ENCODE measurements at regions not wholly inside any gene's neighbourhood (a gene's known extent, or its start where the extent isn't known, plus 50 kb on each side); places are given as distances from the start of the nearest gene placed in this dataset.

GRCh38 chr3:23657647-23658046 is 148.1 kb upstream of the UBE2E1 start:
- TF ChIP-seq ZNF274 (IDR thresholded peaks at IDR 0.05; ENCODE audit: low read depth, low read length) (no peak), SUZ12 (IDR thresholded peaks at IDR 0.05; ENCODE audit: extremely low read depth, insufficient read depth, insufficient read length) (no peak), YY1 (IDR thresholded peaks at IDR 0.05; ENCODE audit: insufficient read depth, insufficient read length) (no peak)
- no peaks in the 10 kb centered on the region for H3K36me3 ChIP-seq (ENCODE audit: insufficient read depth, insufficient read length, low read length)
- H3K4me1 ChIP-seq (ENCODE audit: insufficient read depth, insufficient read length), result no peaks in the 10 kb centered on the region
- no peak for DNase-seq (ENCODE audit: low read depth, low spot score)
- peaks cover 17% of the 10 kb centered on the region; the same call in 1 of the 2 replicates for H3K9me3 ChIP-seq (ENCODE audit: insufficient read depth, low read length)
- no peaks in the 10 kb centered on the region for H3K27me3 ChIP-seq (ENCODE audit: insufficient read depth, insufficient read length)
- no peak overlapping the region for H3K9ac ChIP-seq (ENCODE audit: insufficient read length, low read depth)
- H3K4me3 ChIP-seq (ENCODE audit: insufficient read length, low read depth), result no peak overlapping the region

- peaks cover 22% of the 10 kb centered on the region; the same call in 1 of the 2 replicates for H3K9me3 ChIP-seq (ENCODE audit: insufficient read depth, low read length)
- no peak overlapping the region for H3K4me3 ChIP-seq (ENCODE audit: insufficient read length, low read depth)
- H3K36me3 ChIP-seq (ENCODE audit: insufficient read depth, insufficient read length, low read length), result no peaks in the 10 kb centered on the region
- no peaks in the 10 kb centered on the region for H3K4me1 ChIP-seq (ENCODE audit: insufficient read depth, insufficient read length)
- no peak overlapping the region for H3K9ac ChIP-seq (ENCODE audit: insufficient read length, low read depth)
- no peak for DNase-seq (ENCODE audit: low read depth, low spot score)
- no peak for TF ChIP-seq ZNF274 (IDR thresholded peaks at IDR 0.05; ENCODE audit: low read depth, low read length)
- H3K27me3 ChIP-seq (ENCODE audit: insufficient read depth, insufficient read length), result no peaks in the 10 kb centered on the region
Measured at GRCh38 chr3:23659274-23659673, 146.5 kb upstream of the UBE2E1 start.

- H3K27me3 ChIP-seq (ENCODE audit: insufficient read depth, insufficient read length), result no peaks in the 10 kb centered on the region
- H3K36me3 ChIP-seq (ENCODE audit: insufficient read depth, insufficient read length, low read length), result no peaks in the 10 kb centered on the region
- TF ChIP-seq YY1 (IDR thresholded peaks at IDR 0.05; ENCODE audit: insufficient read depth, insufficient read length), result no peak
- TF ChIP-seq SUZ12 (IDR thresholded peaks at IDR 0.05; ENCODE audit: extremely low read depth, insufficient read depth, insufficient read length), result no peak
- TF ChIP-seq ZNF274 (IDR thresholded peaks at IDR 0.05; ENCODE audit: low read depth, low read length), result no peak
- no peak for DNase-seq (ENCODE audit: low read depth, low spot score)
- H3K4me3 ChIP-seq (ENCODE audit: insufficient read length, low read depth), result no peak overlapping the region
- H3K9ac ChIP-seq (ENCODE audit: insufficient read length, low read depth), result no peak overlapping the region
- no peaks in the 10 kb centered on the region for H3K4me1 ChIP-seq (ENCODE audit: insufficient read depth, insufficient read length)
- peaks cover 22% of the 10 kb centered on the region; the same call in 1 of the 2 replicates for H3K9me3 ChIP-seq (ENCODE audit: insufficient read depth, low read length)
Measured at GRCh38 chr3:23659840-23660430, 145.8 kb upstream of the UBE2E1 start.

GRCh38 chr3:23662079-23662617 is 143.6 kb upstream of the UBE2E1 start:
- no peaks in the 10 kb centered on the region for H3K4me1 ChIP-seq (ENCODE audit: insufficient read depth, insufficient read length)
- no peak for TF ChIP-seq ZNF274 (IDR thresholded peaks at IDR 0.05; ENCODE audit: low read depth, low read length)

GRCh38 chr3:23663246-23663645 is 142.5 kb upstream of the UBE2E1 start:
- Histone ChIP-seq H3K27me3 (ENCODE audit: insufficient read depth, insufficient read length) (no peaks in the 10 kb centered on the region), H3K9me3 (ENCODE audit: insufficient read depth, low read length) (peaks cover 5% of the 10 kb centered on the region; the same call in 1 of the 2 replicates), H3K36me3 (ENCODE audit: insufficient read depth, insufficient read length, low read length) (no peaks in the 10 kb centered on the region), H3K4me1 (ENCODE audit: insufficient read depth, insufficient read length) (no peaks in the 10 kb centered on the region), H3K4me3 (ENCODE audit: insufficient read length, low read depth) (no peak overlapping the region), H3K9ac (ENCODE audit: insufficient read length, low read depth) (no peak overlapping the region)
- no peak for DNase-seq (ENCODE audit: low read depth, low spot score)
- TF ChIP-seq YY1 (IDR thresholded peaks at IDR 0.05; ENCODE audit: insufficient read depth, insufficient read length) (no peak), SUZ12 (IDR thresholded peaks at IDR 0.05; ENCODE audit: extremely low read depth, insufficient read depth, insufficient read length) (no peak), ZNF274 (IDR thresholded peaks at IDR 0.05; ENCODE audit: low read depth, low read length) (no peak)

More at GRCh38 chr3:23662079-23662617, 143.6 kb upstream of the UBE2E1 start:
- Histone ChIP-seq H3K9me3 (ENCODE audit: insufficient read depth, low read length) (peaks cover 5% of the 10 kb centered on the region; the same call in 1 of the 2 replicates), H3K36me3 (ENCODE audit: insufficient read depth, insufficient read length, low read length) (no peaks in the 10 kb centered on the region), H3K4me3 (ENCODE audit: insufficient read length, low read depth) (no peak overlapping the region), H3K9ac (ENCODE audit: insufficient read length, low read depth) (no peak overlapping the region), H3K27me3 (ENCODE audit: insufficient read depth, insufficient read length) (no peaks in the 10 kb centered on the region)
- no peak for DNase-seq (ENCODE audit: low read depth, low spot score)

- Histone ChIP-seq H3K4me3 (ENCODE audit: insufficient read length, low read depth) (no peak overlapping the region), H3K9me3 (ENCODE audit: insufficient read depth, low read length) (peaks cover 5% of the 10 kb centered on the region; the same call in 1 of the 2 replicates), H3K27me3 (ENCODE audit: insufficient read depth, insufficient read length) (no peaks in the 10 kb centered on the region), H3K4me1 (ENCODE audit: insufficient read depth, insufficient read length) (no peaks in the 10 kb centered on the region), H3K36me3 (ENCODE audit: insufficient read depth, insufficient read length, low read length) (no peaks in the 10 kb centered on the region), H3K9ac (ENCODE audit: insufficient read length, low read depth) (no peak overlapping the region)
- TF ChIP-seq SUZ12 (IDR thresholded peaks at IDR 0.05; ENCODE audit: extremely low read depth, insufficient read depth, insufficient read length), result no peak
- TF ChIP-seq ZNF274 (IDR thresholded peaks at IDR 0.05; ENCODE audit: low read depth, low read length), result no peak
- TF ChIP-seq YY1 (IDR thresholded peaks at IDR 0.05; ENCODE audit: insufficient read depth, insufficient read length), result no peak
- DNase-seq (ENCODE audit: low read depth, low spot score), result no peak
Measured at GRCh38 chr3:23663661-23664186, 142.0 kb upstream of the UBE2E1 start.

GRCh38 chr3:23664459-23664858 is 141.3 kb upstream of the UBE2E1 start:
- DNase-seq (ENCODE audit: low read depth, low spot score), result no peak
- no peaks in the 10 kb centered on the region for H3K4me1 ChIP-seq (ENCODE audit: insufficient read depth, insufficient read length)
- no peak overlapping the region for H3K9ac ChIP-seq (ENCODE audit: insufficient read length, low read depth)

More at GRCh38 chr3:23664459-23664858, 141.3 kb upstream of the UBE2E1 start:
- H3K4me3 ChIP-seq (ENCODE audit: insufficient read length, low read depth), result no peak overlapping the region
- H3K36me3 ChIP-seq (ENCODE audit: insufficient read depth, insufficient read length, low read length), result no peaks in the 10 kb centered on the region
- H3K27me3 ChIP-seq (ENCODE audit: insufficient read depth, insufficient read length), result no peaks in the 10 kb centered on the region
- peaks cover 5% of the 10 kb centered on the region; the same call in 1 of the 2 replicates for H3K9me3 ChIP-seq (ENCODE audit: insufficient read depth, low read length)
- TF ChIP-seq ZNF274 (IDR thresholded peaks at IDR 0.05; ENCODE audit: low read depth, low read length) (no peak), YY1 (IDR thresholded peaks at IDR 0.05; ENCODE audit: insufficient read depth, insufficient read length) (no peak), SUZ12 (IDR thresholded peaks at IDR 0.05; ENCODE audit: extremely low read depth, insufficient read depth, insufficient read length) (no peak)

Data from NT2/D1 (cell line).